ENCODE measurements at regions not wholly inside any gene's neighbourhood (a gene's known extent, or its start where the extent isn't known, plus 50 kb on each side); places are given as distances from the start of the nearest gene placed in this dataset.

GRCh38 chr9:3028535-3028934 is 184.6 kb upstream of the PUM3 start:
- 89% methylated on average over 4 of the region's 4 CpGs; no CpG with 5 or more reads in 1 of the 2 experiments for WGBS, 2 experiments (ENCODE audit: extremely low coverage in 1 of 2, insufficient coverage in 1 of 2, insufficient read length in 1 of 2, insufficient replicate concordance in 2 of 2, low coverage in 1 of 2, low lambda C conversion rate in 2 of 2, missing lambda C conversion rate in 1 of 2)
- H2AK5ac ChIP-seq (ENCODE audit: low read depth, low read length), result no peak overlapping the region
- H4K8ac ChIP-seq (ENCODE audit: extremely low read depth, insufficient read depth, low read length), result no peak overlapping the region
- no peak overlapping the region for H2BK15ac ChIP-seq (ENCODE audit: low read length)
- no peak overlapping the region for H3K23ac ChIP-seq (ENCODE audit: insufficient read length)
- H2AFZ ChIP-seq (ENCODE audit: low read length), result peak overlapping the region; percentile 75; the same call in 1 of the 2 replicates
- POLR2A ChIA-PET (ENCODE audit: partially characterized antibody), result no interaction called here
- H3K27me3 ChIP-seq (replicated peaks in 1 of 4; ENCODE audit: control insufficient read depth in 3 of 4, extremely low read depth in 1 of 4, insufficient read depth in 3 of 4, low read length in 3 of 4), result no peaks in the 10 kb centered on the region
- no peak overlapping the region for H3K27ac ChIP-seq (ENCODE audit: low read depth, low read length)
- H3K23me2 ChIP-seq (ENCODE audit: low read depth, low read length), result no peaks in the 10 kb centered on the region
- H3K79me1 ChIP-seq (ENCODE audit: low read depth, low read length), result no peaks in the 10 kb centered on the region
- no peak overlapping the region for H3K14ac ChIP-seq (ENCODE audit: insufficient read length)
- H3K9ac ChIP-seq (replicated peaks in 1 of 4; ENCODE audit: extremely low read depth in 1 of 4, low read depth in 3 of 4, low read length in 3 of 4), result no peak overlapping the region
- TF ChIP-seq, protein P1, sequence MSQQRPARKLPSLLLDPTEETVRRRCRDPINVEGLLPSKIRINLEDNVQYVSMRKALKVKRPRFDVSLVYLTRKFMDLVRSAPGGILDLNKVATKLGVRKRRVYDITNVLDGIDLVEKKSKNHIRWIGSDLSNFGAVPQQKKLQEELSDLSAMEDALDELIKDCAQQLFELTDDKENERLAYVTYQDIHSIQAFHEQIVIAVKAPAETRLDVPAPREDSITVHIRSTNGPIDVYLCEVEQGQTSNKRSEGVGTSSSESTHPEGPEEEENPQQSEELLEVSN (IDR thresholded peaks at IDR 0.05), result no peak
- TF ChIP-seq SIRT6 (IDR thresholded peaks at IDR 0.05; ENCODE audit: low read length), result no peak
- TF ChIP-seq TAF7 (optimal IDR thresholded peaks at IDR 0.05; ENCODE audit: borderline replicate concordance, low read depth, low read length), result no peak
- TF ChIP-seq KDM1A (IDR thresholded peaks at IDR 0.05; ENCODE audit: borderline replicate concordance, low read length), result no peak
- TF ChIP-seq BRCA1 (IDR thresholded peaks at IDR 0.05; ENCODE audit: low read depth, low read length), result no peak
- TF ChIP-seq YY1 (IDR thresholded peaks at IDR 0.05; ENCODE audit: low read depth, low read length), result no peak
- no peak for TF ChIP-seq NRF1 (IDR thresholded peaks at IDR 0.05; ENCODE audit: low read depth, low read length)
- TF ChIP-seq PHF8 (conservative IDR thresholded peaks at IDR 0.05; ENCODE audit: low read depth, low read length), result no peak
- no peaks in the 10 kb centered on the region for H3K9me3 ChIP-seq (ENCODE audit: insufficient read depth in 2 of 2, low read depth in 1 of 2, low read length in 1 of 2)
- H4K20me1 ChIP-seq (replicated peaks in 1 of 2; ENCODE audit: control insufficient read depth in 1 of 2, insufficient read depth in 2 of 2, low read length in 2 of 2), result no peaks in the 10 kb centered on the region
- DNase-seq (ENCODE audit: low read depth in 1 of 2, low spot score in 2 of 2), result no peak
- no peak overlapping the region for H2BK12ac ChIP-seq (ENCODE audit: low read depth, low read length)
- H2BK20ac ChIP-seq (ENCODE audit: low read length), result no peak overlapping the region
- no peaks in the 10 kb centered on the region for H3K79me2 ChIP-seq (ENCODE audit: control insufficient read depth in 1 of 2, insufficient read depth in 2 of 2, low read length in 2 of 2)
- H3K56ac ChIP-seq (replicated peaks; ENCODE audit: insufficient read length, low read depth, low read length), result no peak overlapping the region
- no peak overlapping the region for H3K4ac ChIP-seq (replicated peaks; ENCODE audit: insufficient read length, low read depth, low read length)
- H4K91ac ChIP-seq (replicated peaks; ENCODE audit: insufficient read length, low read length), result no peak overlapping the region
- no peak overlapping the region for H2BK120ac ChIP-seq (replicated peaks; ENCODE audit: low read depth, low read length)
- H3K4me3 ChIP-seq (ENCODE audit: extremely low read depth in 1 of 4, insufficient read depth in 2 of 4, low read depth in 3 of 4, low read length in 4 of 4), result no peak overlapping the region
- no peak overlapping the region for H4K5ac ChIP-seq (ENCODE audit: insufficient read length, low read depth, low read length)
- H3K4me1 ChIP-seq (replicated peaks in 1 of 4; ENCODE audit: control insufficient read depth in 3 of 4, insufficient read depth in 4 of 4, low read length in 3 of 4), result no peaks in the 10 kb centered on the region
- CTCF ChIA-PET (ENCODE audit: partially characterized antibody), result interaction anchor here (0.7 to 1.0 kb wide), 2 partner anchors 9 to 171 kb away, joined by 3 read pairs; no protein-coding TSS in a partner anchor
- H2BK5ac ChIP-seq (ENCODE audit: low read depth, low read length), result no peak overlapping the region; the same call in 1 of the 2 replicates
- no peaks in the 10 kb centered on the region for H3K36me3 ChIP-seq (ENCODE audit: control insufficient read depth in 2 of 4, insufficient read depth in 4 of 4, low read length in 3 of 4)
- FAIRE-seq, result no peak
- no peak overlapping the region for H3K18ac ChIP-seq (ENCODE audit: extremely low read depth, low read length)
- H3K4me2 ChIP-seq (ENCODE audit: insufficient read depth in 1 of 2, low read depth in 2 of 2, low read length in 2 of 2), result no peak overlapping the region
